NB4 (cell line): ENCODE measurements at regions not wholly inside any gene's neighbourhood (a gene's known extent, or its start where the extent isn't known, plus 50 kb on each side); places are given as distances from the start of the nearest gene placed in this dataset.

Source experiments
- CTCF ChIP-seq: IDR thresholded peaks from one replicate; pipeline ENCODE4 v1.5.1; 2012; ENCODE audit warnings: low read depth, low read length
- MAX ChIP-seq: IDR thresholded peaks from 2 replicates; pipeline ENCODE4 v1.6.1; 2011; ENCODE audit warnings: low read depth, low read length
- POLR2A ChIP-seq: IDR thresholded peaks from 2 replicates; pipeline ENCODE4 v1.6.1; 2011; ENCODE audit warnings: mild to moderate bottlenecking; ENCODE audit not compliant: insufficient read length; ENCODE audit errors: extremely low read depth

GRCh38 chr2:75790814-75791467 is 80.2 kb upstream of the GCFC2 start:
- TF ChIP-seq CTCF, result no peak
- TF ChIP-seq POLR2A, result no peak
- TF ChIP-seq MAX, result no peak
